VCaP (cell line): ENCODE measurements at regions not wholly inside any gene's neighbourhood (a gene's known extent, or its start where the extent isn't known, plus 50 kb on each side); places are given as distances from the start of the nearest gene placed in this dataset.

Source experiments
- H3K27ac ChIP-seq: fragments of 450-650 bp; 2 replicates; pipeline ENCODE4 v1.5.1; 2017
- TF ChIP-seq, protein P1 (sequence below): fragments of 450-650 bp; conservative IDR thresholded peaks from 2 replicates; pipeline ENCODE4 v1.5.1; 2017; ENCODE audit warnings: mild to moderate bottlenecking, moderate library complexity

- TF ChIP-seq, protein P1, sequence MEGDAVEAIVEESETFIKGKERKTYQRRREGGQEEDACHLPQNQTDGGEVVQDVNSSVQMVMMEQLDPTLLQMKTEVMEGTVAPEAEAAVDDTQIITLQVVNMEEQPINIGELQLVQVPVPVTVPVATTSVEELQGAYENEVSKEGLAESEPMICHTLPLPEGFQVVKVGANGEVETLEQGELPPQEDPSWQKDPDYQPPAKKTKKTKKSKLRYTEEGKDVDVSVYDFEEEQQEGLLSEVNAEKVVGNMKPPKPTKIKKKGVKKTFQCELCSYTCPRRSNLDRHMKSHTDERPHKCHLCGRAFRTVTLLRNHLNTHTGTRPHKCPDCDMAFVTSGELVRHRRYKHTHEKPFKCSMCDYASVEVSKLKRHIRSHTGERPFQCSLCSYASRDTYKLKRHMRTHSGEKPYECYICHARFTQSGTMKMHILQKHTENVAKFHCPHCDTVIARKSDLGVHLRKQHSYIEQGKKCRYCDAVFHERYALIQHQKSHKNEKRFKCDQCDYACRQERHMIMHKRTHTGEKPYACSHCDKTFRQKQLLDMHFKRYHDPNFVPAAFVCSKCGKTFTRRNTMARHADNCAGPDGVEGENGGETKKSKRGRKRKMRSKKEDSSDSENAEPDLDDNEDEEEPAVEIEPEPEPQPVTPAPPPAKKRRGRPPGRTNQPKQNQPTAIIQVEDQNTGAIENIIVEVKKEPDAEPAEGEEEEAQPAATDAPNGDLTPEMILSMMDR: no peak
- no peak overlapping the region for H3K27ac ChIP-seq
These were observed 174.8 kb upstream of the GPR26 start for GRCh38 chr10:123491364-123491763.

GRCh38 chr10:123492016-123492415 is 174.1 kb upstream of the GPR26 start:
- H3K27ac ChIP-seq: no peak overlapping the region
- TF ChIP-seq, protein P1: no peak

- H3K27ac ChIP-seq: no peak overlapping the region
- TF ChIP-seq, protein P1: no peak
These were observed 171.8 kb upstream of the GPR26 start for GRCh38 chr10:123494301-123494808.

DNA sequence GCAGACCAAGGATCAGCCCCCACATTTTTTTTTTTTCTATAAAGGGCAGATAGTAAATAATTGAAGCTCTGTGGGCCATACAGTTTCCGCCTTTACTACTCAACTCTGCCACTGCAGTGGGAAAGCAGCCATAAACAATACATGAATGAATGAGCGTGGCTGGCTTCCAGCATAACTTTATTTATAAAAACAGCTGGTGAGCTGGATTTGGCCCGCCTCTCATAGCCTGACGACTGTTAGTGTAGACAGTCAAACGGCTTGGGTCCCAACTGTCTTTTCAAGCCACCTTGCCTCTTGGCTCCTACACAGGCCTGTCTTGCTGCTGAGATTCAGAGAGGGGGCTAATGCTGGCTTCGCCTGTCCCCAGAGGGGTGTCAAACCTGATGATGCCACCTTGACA is 169.8 kb upstream of the GPR26 start:
- no peak overlapping the region for H3K27ac ChIP-seq
- TF ChIP-seq, protein P1: no peak

DNA sequence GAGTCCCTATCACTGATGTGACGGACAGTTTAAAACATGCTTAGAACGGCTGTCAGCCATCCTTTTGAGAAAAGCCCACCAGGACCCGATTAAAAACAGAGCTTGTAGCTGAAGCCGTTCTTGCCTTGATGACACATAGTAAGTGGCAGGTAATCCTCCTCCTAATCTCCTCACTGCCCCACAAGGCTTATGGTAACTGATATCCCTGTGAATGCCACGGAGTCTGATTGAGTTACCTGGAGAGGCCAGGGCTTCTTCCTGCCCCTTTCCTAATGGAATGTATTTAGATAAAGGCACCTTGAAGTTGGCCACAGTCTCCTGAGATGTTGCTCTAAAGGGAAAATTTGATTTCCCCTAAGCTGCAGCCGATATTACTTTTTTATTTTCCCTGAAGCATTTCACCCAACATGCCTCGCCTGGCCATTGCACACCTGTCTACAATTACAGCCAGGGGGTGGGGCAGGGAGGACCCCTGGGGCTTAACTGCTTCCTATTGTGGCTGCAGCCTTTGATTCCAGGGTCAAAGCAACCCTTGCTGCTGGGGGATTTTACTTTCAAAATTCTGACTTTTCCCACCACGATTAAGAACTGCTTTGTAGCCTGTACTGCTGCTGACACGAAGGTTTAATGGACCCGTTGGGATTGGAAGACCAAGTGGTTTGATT is 169.0 kb upstream of the GPR26 start:
- TF ChIP-seq, protein P1: no peak

DNA sequence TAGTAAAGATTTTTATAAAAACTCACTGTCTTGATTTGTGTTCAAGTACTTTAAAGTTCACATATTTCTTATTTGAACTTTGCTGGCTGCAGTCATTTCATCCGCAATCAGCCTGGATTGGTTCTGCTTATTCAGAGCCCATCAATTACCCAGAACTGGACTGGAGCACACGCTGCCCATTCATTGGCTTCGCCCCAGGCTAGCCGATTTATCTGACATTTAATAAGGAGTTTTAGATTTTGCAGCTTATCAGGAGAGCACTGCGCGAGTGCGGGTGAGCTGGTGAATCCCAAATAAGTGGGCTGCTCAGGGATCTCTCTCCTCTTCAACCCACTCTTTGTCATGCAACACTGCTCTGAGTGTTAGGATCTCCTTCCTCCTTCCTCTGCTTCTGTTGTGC is 166.0 kb upstream of the GPR26 start:
- no peak overlapping the region for H3K27ac ChIP-seq
- TF ChIP-seq, protein P1: no peak

More for the DNA sequence above, 169.0 kb upstream of the GPR26 start:
- no peak overlapping the region for H3K27ac ChIP-seq

DNA sequence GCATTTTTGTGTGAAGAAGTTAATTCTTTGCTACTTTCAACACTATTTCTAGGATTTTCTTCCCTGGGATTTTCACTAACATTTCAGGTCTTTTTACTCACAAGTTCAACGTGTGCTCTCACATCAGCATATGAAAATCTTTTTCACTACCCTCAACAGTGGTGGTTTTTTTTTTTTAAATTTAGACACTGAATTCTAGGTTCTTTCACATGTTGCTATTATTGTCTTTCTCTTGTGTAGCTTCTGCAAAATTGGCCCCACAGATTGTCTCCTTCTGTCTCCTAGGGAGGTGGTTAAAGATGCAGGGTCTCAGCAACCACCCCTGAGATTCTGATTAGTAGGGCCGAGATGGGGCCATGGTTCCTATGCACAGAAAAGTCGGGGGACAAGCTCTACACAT is 165.0 kb upstream of the GPR26 start:
- H3K27ac ChIP-seq: no peak overlapping the region
- TF ChIP-seq, protein P1: no peak
